Activated CD8-positive, alpha-beta memory T cell treated with anti-CD3 and anti-CD28 coated beads, Interleukin-2, amount 10 ng/mL, durations not matched to agents 7 days and 5 days (primary cell): ENCODE measurements at regions not wholly inside any gene's neighbourhood (a gene's known extent, or its start where the extent isn't known, plus 50 kb on each side); places are given as distances from the start of the nearest gene placed in this dataset.
"Not testable (repeated sequence)": the region's sequence is repeated elsewhere in the genome, so short reads cannot be mapped to it uniquely, and the experiment has no call there.

Source experiments
- ATAC-seq: fragments of 150-1000 bp; cut with Tn5 transposase; one replicate; pipeline ENCODE4 v1.10.0; 2021; ENCODE audit warnings: moderate library complexity
- CTCF ChIA-PET: fragments of 350-600 bp; sonication (Branson Sonifier 250); formaldehyde crosslinking; loops from one replicate; lab custom pipeline; 2021; ENCODE audit warnings: antibody characterized with exemption; lab: Charles Lee
- DNase-seq: peaks from one replicate; pipeline ENCODE4 v3.0.0-alpha.2; 2020
- H3K27ac Mint-ChIP-seq: one replicate; pipeline ENCODE4 v1.8.0; 2021; ENCODE audit warnings: mild to moderate bottlenecking, mixed read lengths
- H3K27me3 Mint-ChIP-seq: one replicate; pipeline ENCODE4 v1.8.0; 2021; ENCODE audit warnings: mixed read lengths
- H3K36me3 Mint-ChIP-seq: one replicate; pipeline ENCODE4 v1.8.0; 2021; ENCODE audit warnings: mild to moderate bottlenecking, mixed read lengths
- H3K4me1 Mint-ChIP-seq: one replicate; pipeline ENCODE4 v1.8.0; 2021; ENCODE audit warnings: mixed read lengths
- H3K4me3 Mint-ChIP-seq: one replicate; pipeline ENCODE4 v1.8.0; 2021; ENCODE audit warnings: mild to moderate bottlenecking, moderate library complexity, mixed read lengths
- H3K9me3 Mint-ChIP-seq: one replicate; pipeline ENCODE4 v1.8.0; 2022; ENCODE audit warnings: low read depth, mixed read lengths

- no peaks in the 10 kb centered on the region for H3K4me1 Mint-ChIP-seq
- no peak overlapping the region for H3K4me3 Mint-ChIP-seq
- H3K27ac Mint-ChIP-seq: no peak overlapping the region
- H3K27me3 Mint-ChIP-seq: no peaks in the 10 kb centered on the region
- no peak for DNase-seq
- H3K36me3 Mint-ChIP-seq: no peaks in the 10 kb centered on the region
- no peaks in the 10 kb centered on the region for H3K9me3 Mint-ChIP-seq
- no peak for ATAC-seq
- CTCF ChIA-PET: no interaction called here
These were observed 120.3 kb upstream of the KLHL4 start for GRCh38 chrX:87397103-87397886.

GRCh38 chrX:87402256-87402655 lies 115.3 kb upstream of the KLHL4 start:
- ATAC-seq (no peak), DNase-seq (no peak)
- H3K27me3 Mint-ChIP-seq: no peaks in the 10 kb centered on the region
- CTCF ChIA-PET: no interaction called here
- H3K4me3 Mint-ChIP-seq: no peak overlapping the region
- H3K9me3 Mint-ChIP-seq: peaks cover 4% of the 10 kb centered on the region
- no peaks in the 10 kb centered on the region for H3K36me3 Mint-ChIP-seq
- no peaks in the 10 kb centered on the region for H3K4me1 Mint-ChIP-seq
- H3K27ac Mint-ChIP-seq: no peak overlapping the region

GRCh38 chrX:87403551-87403950 lies 114.1 kb upstream of the KLHL4 start:
- no peaks in the 10 kb centered on the region for H3K4me1 Mint-ChIP-seq
- DNase-seq: no peak
- no peaks in the 10 kb centered on the region for H3K36me3 Mint-ChIP-seq
- no peaks in the 10 kb centered on the region for H3K27me3 Mint-ChIP-seq
- H3K27ac Mint-ChIP-seq: no peak overlapping the region
- ATAC-seq: no peak
- peaks cover 4% of the 10 kb centered on the region for H3K9me3 Mint-ChIP-seq
- no peak overlapping the region for H3K4me3 Mint-ChIP-seq
- CTCF ChIA-PET: no interaction called here

- H3K4me3 Mint-ChIP-seq: no peak overlapping the region
- CTCF ChIA-PET: no interaction called here
These were observed 108.3 kb upstream of the KLHL4 start for GRCh38 chrX:87409113-87409841.

GRCh38 chrX:87425618-87426017 lies 92.0 kb upstream of the KLHL4 start:
- no peak overlapping the region for H3K4me3 Mint-ChIP-seq
- no peak for ATAC-seq
- DNase-seq: no peak

More at GRCh38 chrX:87409113-87409841, 108.3 kb upstream of the KLHL4 start:
- H3K27me3 Mint-ChIP-seq: no peaks in the 10 kb centered on the region
- no peak overlapping the region for H3K27ac Mint-ChIP-seq
- H3K9me3 Mint-ChIP-seq: peaks cover 4% of the 10 kb centered on the region
- H3K36me3 Mint-ChIP-seq: no peaks in the 10 kb centered on the region
- no peaks in the 10 kb centered on the region for H3K4me1 Mint-ChIP-seq
- no peak for DNase-seq
- no peak for ATAC-seq

GRCh38 chrX:87434618-87435017 lies 83.0 kb upstream of the KLHL4 start:
- no peak overlapping the region for H3K4me3 Mint-ChIP-seq
- H3K4me1 Mint-ChIP-seq: no peaks in the 10 kb centered on the region
- no peak overlapping the region for H3K27ac Mint-ChIP-seq
- DNase-seq (no peak), ATAC-seq (no peak)
- H3K27me3 Mint-ChIP-seq: no peaks in the 10 kb centered on the region
- CTCF ChIA-PET: no interaction called here
- H3K9me3 Mint-ChIP-seq: no peaks in the 10 kb centered on the region
- H3K36me3 Mint-ChIP-seq: no peaks in the 10 kb centered on the region

More at GRCh38 chrX:87425618-87426017, 92.0 kb upstream of the KLHL4 start:
- no peaks in the 10 kb centered on the region for H3K4me1 Mint-ChIP-seq
- no peaks in the 10 kb centered on the region for H3K27me3 Mint-ChIP-seq
- no peaks in the 10 kb centered on the region for H3K9me3 Mint-ChIP-seq
- CTCF ChIA-PET: no interaction called here
- H3K36me3 Mint-ChIP-seq: no peaks in the 10 kb centered on the region
- no peak overlapping the region for H3K27ac Mint-ChIP-seq

- H3K4me1 Mint-ChIP-seq, H3K4me3 Mint-ChIP-seq, H3K9me3 Mint-ChIP-seq, ATAC-seq, DNase-seq, H3K27me3 Mint-ChIP-seq, H3K27ac Mint-ChIP-seq, CTCF ChIA-PET, H3K36me3 Mint-ChIP-seq: not testable (repeated sequence)
These were observed 69.0 kb upstream of the KLHL4 start for GRCh38 chrX:87448613-87449012.

- H3K4me3 Mint-ChIP-seq, H3K9me3 Mint-ChIP-seq, H3K4me1 Mint-ChIP-seq, DNase-seq, ATAC-seq, H3K27me3 Mint-ChIP-seq, H3K36me3 Mint-ChIP-seq, H3K27ac Mint-ChIP-seq, CTCF ChIA-PET: not testable (repeated sequence)
These were observed 51.8 kb upstream of the KLHL4 start for GRCh38 chrX:87465757-87466156.
